Tibial nerve (tissue), 4 donors: ENCODE measurements at regions not wholly inside any gene's neighbourhood (a gene's known extent, or its start where the extent isn't known, plus 50 kb on each side); places are given as distances from the start of the nearest gene placed in this dataset.

Experiments used
- DNase-seq, 2 donors: peaks; one replicate each; pipeline ENCODE4 v3.0.0-alpha.2; 2019; ENCODE audit warnings: low spot score in 2 of 2
- H3K27ac ChIP-seq, 4 donors: fragments of 200-600 bp; sonication (generic) in 3 of 4; one replicate each; pipeline ENCODE4 v1.5.1; 2017 to 2019; ENCODE audit warnings: mild to moderate bottlenecking in 1 of 4
- H3K27me3 ChIP-seq, 2 donors: fragments of 200-600 bp; sonication (generic) in 1 of 2; one replicate each; pipeline versions ENCODE4 v1.5.1 to v1.6.0; 2017 to 2019
- H3K36me3 ChIP-seq, 3 donors: fragments of 200-600 bp; sonication (generic); one replicate each; pipeline ENCODE4 v1.5.1; 2018 to 2019
- H3K4me1 ChIP-seq, 4 donors: fragments of 200-600 bp; sonication (generic) in 3 of 4; one replicate each; pipeline ENCODE4 v1.5.1; 2017 to 2019
- H3K4me3 ChIP-seq, 4 donors: fragments of 200-600 bp; sonication (generic) in 3 of 4; one replicate each; pipeline ENCODE4 v1.5.1; 2017 to 2019; ENCODE audit warnings: mild to moderate bottlenecking in 1 of 4, moderate library complexity in 1 of 4
- H3K9me3 ChIP-seq, 4 donors: fragments of 200-600 bp; sonication (generic) in 3 of 4; one replicate each; pipeline ENCODE4 v1.5.1; 2017 to 2019
- CTCF ChIP-seq, 5 experiments: fragments of 200-600 bp in 3 of 5; fragments of 450-650 bp in 2 of 5; sonication (generic) in 3 of 5; IDR thresholded peaks; one replicate each; pipeline ENCODE4 v1.5.1; 2016 to 2019; ENCODE audit warnings: antibody characterized with exemption in 5 of 5, mild to moderate bottlenecking in 3 of 5, moderate library complexity in 2 of 5
- EP300 ChIP-seq, 2 donors: sonication (generic); formaldehyde crosslinking; IDR thresholded peaks; one replicate each; pipeline ENCODE4 v1.6.1; 2017; ENCODE audit warnings: antibody characterized with exemption in 2 of 2, mild to moderate bottlenecking in 1 of 2
- POLR2A ChIP-seq, 2 donors: fragments of 450-650 bp; IDR thresholded peaks; one replicate each; pipeline ENCODE4 v1.6.1; 2017; ENCODE audit warnings: antibody characterized with exemption in 2 of 2, mild to moderate bottlenecking in 2 of 2, moderate library complexity in 2 of 2
- WGBS, 2 donors: methylation state at CpG; one replicate each; pipeline ENCODE4 v1.1.5; 2018; 5-methylcytosine and 5-hydroxymethylcytosine counted together

GRCh38 chr20:1810926-1811620, 84.1 kb upstream of the SIRPA start:
- no peaks in the 10 kb centered on the region for H3K9me3 ChIP-seq
- peak; percentile 37 to 45 for TF ChIP-seq EP300 (IDR thresholded peaks at IDR 0.05)
- peak in 1 of 5 experiments; percentile 16 for TF ChIP-seq CTCF (IDR thresholded peaks at IDR 0.05)
- TF ChIP-seq POLR2A (IDR thresholded peaks at IDR 0.05), result no peak
- no peaks in the 10 kb centered on the region for H3K36me3 ChIP-seq
- H3K27ac ChIP-seq, result peak overlapping the region; percentile 29 to 88 (median 76)
- no peaks in the 10 kb centered on the region for H3K27me3 ChIP-seq
- H3K4me3 ChIP-seq, result no peak overlapping the region
- DNase-seq, result peak in 1 of 2 donors; percentile 36
- H3K4me1 ChIP-seq, result peaks cover 0 to 59% (median 35%) of the 10 kb centered on the region in 4 donors
- WGBS, 2 donors, result 15 to 23% methylated on average over 7 of the region's 7 CpGs

- H3K4me1 ChIP-seq, result peaks cover 0 to 54% (median 35%) of the 10 kb centered on the region in 4 donors
- 66 to 69% methylated on average over 5 of the region's 5 CpGs for WGBS, 2 donors
- peak overlapping the region; percentile 21 to 88 (median 76) for H3K27ac ChIP-seq
- no peaks in the 10 kb centered on the region for H3K36me3 ChIP-seq
- no peak overlapping the region for H3K4me3 ChIP-seq
- no peaks in the 10 kb centered on the region for H3K27me3 ChIP-seq
- TF ChIP-seq EP300 (IDR thresholded peaks at IDR 0.05) (no peak), CTCF (IDR thresholded peaks at IDR 0.05) (no peak), POLR2A (IDR thresholded peaks at IDR 0.05) (no peak)
- no peaks in the 10 kb centered on the region for H3K9me3 ChIP-seq
- no peak for DNase-seq
These were observed 84.7 kb upstream of the SIRPA start for GRCh38 chr20:1810572-1810925.

GRCh38 chr20:1809611-1810510, 85.3 kb upstream of the SIRPA start:
- peaks cover 0 to 48% (median 35%) of the 10 kb centered on the region in 4 donors for H3K4me1 ChIP-seq
- peak overlapping the region; percentile 21 to 88 (median 76) for H3K27ac ChIP-seq
- no peaks in the 10 kb centered on the region for H3K9me3 ChIP-seq
- 86% methylated on average over 10 of the region's 10 CpGs for WGBS, 2 donors
- no peaks in the 10 kb centered on the region for H3K27me3 ChIP-seq
- H3K36me3 ChIP-seq, result no peaks in the 10 kb centered on the region
- no peak overlapping the region for H3K4me3 ChIP-seq
- TF ChIP-seq CTCF (IDR thresholded peaks at IDR 0.05) (no peak), EP300 (IDR thresholded peaks at IDR 0.05) (no peak), POLR2A (IDR thresholded peaks at IDR 0.05) (no peak)
- no peak for DNase-seq

GRCh38 chr20:1809131-1809572, 86.1 kb upstream of the SIRPA start:
- no peak for TF ChIP-seq CTCF (IDR thresholded peaks at IDR 0.05)
- no peak for TF ChIP-seq EP300 (IDR thresholded peaks at IDR 0.05)
- no peak for TF ChIP-seq POLR2A (IDR thresholded peaks at IDR 0.05)
- Histone ChIP-seq H3K4me1 (peaks cover 0 to 48% (median 35%) of the 10 kb centered on the region in 4 donors), H3K4me3 (no peak overlapping the region), H3K27me3 (no peaks in the 10 kb centered on the region), H3K27ac (no peak overlapping the region), H3K36me3 (no peaks in the 10 kb centered on the region), H3K9me3 (no peaks in the 10 kb centered on the region)
- no peak for DNase-seq
- 42 to 69% methylated on average over 2 of the region's 2 CpGs for WGBS, 2 donors

- Histone ChIP-seq H3K9me3 (no peaks in the 10 kb centered on the region), H3K27ac (no peak overlapping the region), H3K27me3 (no peaks in the 10 kb centered on the region), H3K36me3 (no peaks in the 10 kb centered on the region), H3K4me3 (no peak overlapping the region), H3K4me1 (peaks cover 0 to 48% (median 26%) of the 10 kb centered on the region in 4 donors)
- TF ChIP-seq POLR2A (IDR thresholded peaks at IDR 0.05) (no peak), CTCF (IDR thresholded peaks at IDR 0.05) (no peak), EP300 (IDR thresholded peaks at IDR 0.05) (no peak)
- DNase-seq, result no peak
- 70 to 72% methylated on average over 6 of the region's 6 CpGs for WGBS, 2 donors
These were observed 87.1 kb upstream of the SIRPA start for GRCh38 chr20:1808101-1808500.
